MM.1S (cell line): ENCODE measurements at regions not wholly inside any gene's neighbourhood (a gene's known extent, or its start where the extent isn't known, plus 50 kb on each side); places are given as distances from the start of the nearest gene placed in this dataset.

Experiments
- EZH2 ChIP-seq: fragments of 300-600 bp; sonication (generic); optimal IDR thresholded peaks from 2 replicates; pipeline ENCODE3; 2017; ENCODE audit warnings: low read depth, mild to moderate bottlenecking, antibody characterized with exemption, low read length, mixed read lengths
- TF ChIP-seq, protein P1 (sequence below): fragments of 300-600 bp; sonication (generic); IDR thresholded peaks from 2 replicates; pipeline ENCODE4 v1.5.1; 2016; ENCODE audit warnings: antibody characterized with exemption, low read length, mixed read lengths

DNA sequence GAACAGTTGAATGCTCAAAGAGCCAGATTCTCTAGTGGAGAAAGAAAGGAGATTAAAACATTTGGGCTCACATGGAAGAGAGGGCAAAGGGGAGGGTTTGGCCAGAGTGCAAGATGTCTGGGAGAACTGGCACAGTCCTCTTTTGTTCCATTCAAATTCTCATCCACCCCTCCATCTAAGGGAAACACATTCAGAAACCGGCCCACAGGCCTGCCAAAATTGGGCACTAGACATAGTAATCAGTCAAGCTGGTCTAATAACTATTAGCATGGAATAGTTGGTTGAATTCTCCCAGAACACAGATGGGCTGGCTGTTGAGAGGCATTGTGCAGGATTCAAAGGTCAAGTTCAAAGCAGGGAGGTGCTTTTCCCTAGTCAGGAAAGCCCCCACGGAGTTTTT, 341.4 kb upstream of the IRAK1BP1 start:
- TF ChIP-seq, protein P1, sequence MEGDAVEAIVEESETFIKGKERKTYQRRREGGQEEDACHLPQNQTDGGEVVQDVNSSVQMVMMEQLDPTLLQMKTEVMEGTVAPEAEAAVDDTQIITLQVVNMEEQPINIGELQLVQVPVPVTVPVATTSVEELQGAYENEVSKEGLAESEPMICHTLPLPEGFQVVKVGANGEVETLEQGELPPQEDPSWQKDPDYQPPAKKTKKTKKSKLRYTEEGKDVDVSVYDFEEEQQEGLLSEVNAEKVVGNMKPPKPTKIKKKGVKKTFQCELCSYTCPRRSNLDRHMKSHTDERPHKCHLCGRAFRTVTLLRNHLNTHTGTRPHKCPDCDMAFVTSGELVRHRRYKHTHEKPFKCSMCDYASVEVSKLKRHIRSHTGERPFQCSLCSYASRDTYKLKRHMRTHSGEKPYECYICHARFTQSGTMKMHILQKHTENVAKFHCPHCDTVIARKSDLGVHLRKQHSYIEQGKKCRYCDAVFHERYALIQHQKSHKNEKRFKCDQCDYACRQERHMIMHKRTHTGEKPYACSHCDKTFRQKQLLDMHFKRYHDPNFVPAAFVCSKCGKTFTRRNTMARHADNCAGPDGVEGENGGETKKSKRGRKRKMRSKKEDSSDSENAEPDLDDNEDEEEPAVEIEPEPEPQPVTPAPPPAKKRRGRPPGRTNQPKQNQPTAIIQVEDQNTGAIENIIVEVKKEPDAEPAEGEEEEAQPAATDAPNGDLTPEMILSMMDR = no peak
- no peak for TF ChIP-seq EZH2
